ENCODE measurements at regions not wholly inside any gene's neighbourhood (a gene's known extent, or its start where the extent isn't known, plus 50 kb on each side); places are given as distances from the start of the nearest gene placed in this dataset.

- Histone ChIP-seq H3K9me3 (ENCODE audit: control insufficient read depth in 2 of 2, insufficient read depth in 1 of 2, low read depth in 1 of 2, low read length in 1 of 2) (no peaks in the 10 kb centered on the region), H3K27ac (ENCODE audit: low read depth in 1 of 3, low read length in 2 of 3) (no peak overlapping the region), H3K36me3 (ENCODE audit: control insufficient read depth in 3 of 3, insufficient read depth in 2 of 3, low read depth in 1 of 3, low read length in 3 of 3) (no peaks in the 10 kb centered on the region), H3K4me1 (ENCODE audit: control insufficient read depth in 3 of 3, insufficient read depth in 2 of 3, low read depth in 1 of 3, low read length in 2 of 3) (no peaks in the 10 kb centered on the region), H3K27me3 (ENCODE audit: control insufficient read depth in 3 of 3, insufficient read depth in 3 of 3, low read length in 3 of 3) (no peaks in the 10 kb centered on the region), H3K4me3 (ENCODE audit: low read depth in 1 of 3, low read length in 3 of 3) (no peak overlapping the region)
- DNase-seq (no peak), FAIRE-seq (no peak)
- WGBS, 3 donors, result 85 to 92% (median 90%) methylated on average over 2 of the region's 2 CpGs
These were observed 308.7 kb downstream of the GBA3 start for GRCh38 chr4:23001478-23001877.

- H3K27ac ChIP-seq (ENCODE audit: low read depth in 1 of 3, low read length in 2 of 3), result no peak overlapping the region
- FAIRE-seq, result no peak
- 80 to 97% (median 90%) methylated on average over 2 of the region's 2 CpGs for WGBS, 3 donors
- no peaks in the 10 kb centered on the region for H3K36me3 ChIP-seq (ENCODE audit: control insufficient read depth in 3 of 3, insufficient read depth in 2 of 3, low read depth in 1 of 3, low read length in 3 of 3)
- H3K27me3 ChIP-seq (ENCODE audit: control insufficient read depth in 3 of 3, insufficient read depth in 3 of 3, low read length in 3 of 3), result no peaks in the 10 kb centered on the region
- peak in 1 of 2 donors; percentile 7 for DNase-seq
- H3K9me3 ChIP-seq (ENCODE audit: control insufficient read depth in 2 of 2, insufficient read depth in 1 of 2, low read depth in 1 of 2, low read length in 1 of 2), result no peaks in the 10 kb centered on the region
- H3K4me3 ChIP-seq (ENCODE audit: low read depth in 1 of 3, low read length in 3 of 3), result no peak overlapping the region
- no peaks in the 10 kb centered on the region for H3K4me1 ChIP-seq (ENCODE audit: control insufficient read depth in 3 of 3, insufficient read depth in 2 of 3, low read depth in 1 of 3, low read length in 2 of 3)
These were observed 306.7 kb downstream of the GBA3 start for GRCh38 chr4:22999419-22999818.

GRCh38 chr4:22997358-22998224 is 304.9 kb downstream of the GBA3 start:
- no peaks in the 10 kb centered on the region for H3K9me3 ChIP-seq (ENCODE audit: control insufficient read depth in 2 of 2, insufficient read depth in 1 of 2, low read depth in 1 of 2, low read length in 1 of 2)
- H3K27me3 ChIP-seq (ENCODE audit: control insufficient read depth in 3 of 3, insufficient read depth in 3 of 3, low read length in 3 of 3), result no peaks in the 10 kb centered on the region
- no peaks in the 10 kb centered on the region for H3K36me3 ChIP-seq (ENCODE audit: control insufficient read depth in 3 of 3, insufficient read depth in 2 of 3, low read depth in 1 of 3, low read length in 3 of 3)
- no peak overlapping the region for H3K27ac ChIP-seq (ENCODE audit: low read depth in 1 of 3, low read length in 2 of 3)
- 86 to 93% (median 89%) methylated on average over 12 of the region's 12 CpGs for WGBS, 3 donors
- H3K4me1 ChIP-seq (ENCODE audit: control insufficient read depth in 3 of 3, insufficient read depth in 2 of 3, low read depth in 1 of 3, low read length in 2 of 3), result no peaks in the 10 kb centered on the region
- no peak for DNase-seq
- no peak overlapping the region for H3K4me3 ChIP-seq (ENCODE audit: low read depth in 1 of 3, low read length in 3 of 3)
- no peak for FAIRE-seq

DNA sequence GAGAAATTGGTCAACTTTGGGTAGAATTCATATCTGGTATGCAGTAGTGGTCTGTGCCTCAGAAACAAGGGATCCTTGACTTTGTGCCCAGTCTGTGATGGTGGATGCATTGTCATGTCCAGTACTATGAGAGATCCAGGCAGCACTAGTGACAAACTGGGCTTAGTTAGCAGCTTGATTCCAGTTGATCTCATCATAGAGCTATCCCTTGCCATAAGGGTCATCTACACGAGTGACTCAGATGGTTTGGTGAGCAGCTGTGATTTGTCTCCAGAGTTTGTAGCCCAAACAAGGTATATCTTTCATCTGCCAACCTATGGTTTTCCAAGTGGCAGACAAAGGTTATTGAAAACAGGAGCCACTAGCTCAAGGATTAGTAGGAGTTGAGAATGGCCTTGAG is 298.8 kb downstream of the GBA3 start:
- Histone ChIP-seq H3K4me3 (ENCODE audit: low read depth in 1 of 3, low read length in 3 of 3) (no peak overlapping the region), H3K27ac (ENCODE audit: low read depth in 1 of 3, low read length in 2 of 3) (no peak overlapping the region), H3K4me1 (ENCODE audit: control insufficient read depth in 3 of 3, insufficient read depth in 2 of 3, low read depth in 1 of 3, low read length in 2 of 3) (no peaks in the 10 kb centered on the region), H3K36me3 (ENCODE audit: control insufficient read depth in 3 of 3, insufficient read depth in 2 of 3, low read depth in 1 of 3, low read length in 3 of 3) (no peaks in the 10 kb centered on the region), H3K27me3 (ENCODE audit: control insufficient read depth in 3 of 3, insufficient read depth in 3 of 3, low read length in 3 of 3) (no peaks in the 10 kb centered on the region), H3K9me3 (ENCODE audit: control insufficient read depth in 2 of 2, insufficient read depth in 1 of 2, low read depth in 1 of 2, low read length in 1 of 2) (no peaks in the 10 kb centered on the region)
- WGBS, 3 donors, result 57 to 60% (median 58%) methylated on average over 1 of the region's 1 CpG
- FAIRE-seq (no peak), DNase-seq (no peak)

DNA sequence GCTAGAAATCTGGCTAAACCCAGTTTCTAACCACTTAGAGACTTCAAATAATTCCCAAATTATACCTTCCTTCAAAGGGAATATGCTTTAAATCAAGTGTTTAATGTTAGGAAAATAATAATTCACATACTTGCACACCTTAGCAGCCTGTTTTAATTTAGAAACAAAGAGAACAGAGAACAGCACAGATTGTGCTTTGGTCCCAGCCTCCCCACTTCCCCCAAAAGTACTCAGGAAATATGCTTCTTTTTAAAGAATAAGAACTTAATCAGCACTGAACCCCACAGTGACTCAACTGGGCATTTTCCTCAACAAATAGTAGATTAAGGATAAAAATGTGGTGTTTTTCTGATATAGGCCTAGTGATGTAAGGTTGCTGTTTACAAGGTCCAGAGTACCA is 295.8 kb downstream of the GBA3 start:
- no peak for FAIRE-seq
- Histone ChIP-seq H3K4me1 (ENCODE audit: control insufficient read depth in 3 of 3, insufficient read depth in 2 of 3, low read depth in 1 of 3, low read length in 2 of 3) (no peaks in the 10 kb centered on the region), H3K4me3 (ENCODE audit: low read depth in 1 of 3, low read length in 3 of 3) (no peak overlapping the region)

DNA sequence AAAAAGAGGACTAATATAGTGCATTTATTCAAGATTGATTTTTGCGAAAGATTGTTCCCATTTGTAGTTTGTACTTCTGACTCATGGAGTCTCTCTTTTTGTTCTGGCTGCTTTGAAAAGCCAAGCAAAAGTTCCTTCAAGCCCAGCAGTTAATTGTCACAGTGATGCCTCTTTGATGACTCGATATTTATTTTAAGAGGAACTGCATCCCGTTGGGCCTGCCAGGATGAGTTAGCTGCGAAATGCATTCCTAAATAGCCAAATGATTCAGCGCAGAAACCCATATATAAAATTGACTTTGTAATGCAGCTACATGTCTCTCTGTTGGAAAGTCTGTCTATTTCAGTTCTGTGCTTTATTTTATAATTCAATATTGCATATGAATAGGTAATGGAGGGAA is 295.1 kb downstream of the GBA3 start:
- H3K27ac ChIP-seq (ENCODE audit: low read depth in 1 of 3, low read length in 2 of 3), result no peak overlapping the region
- H3K27me3 ChIP-seq (ENCODE audit: control insufficient read depth in 3 of 3, insufficient read depth in 3 of 3, low read length in 3 of 3), result no peaks in the 10 kb centered on the region
- DNase-seq, result no peak
- no peak for FAIRE-seq
- no peaks in the 10 kb centered on the region for H3K4me1 ChIP-seq (ENCODE audit: control insufficient read depth in 3 of 3, insufficient read depth in 2 of 3, low read depth in 1 of 3, low read length in 2 of 3)
- H3K9me3 ChIP-seq (ENCODE audit: control insufficient read depth in 2 of 2, insufficient read depth in 1 of 2, low read depth in 1 of 2, low read length in 1 of 2), result no peaks in the 10 kb centered on the region
- no peak overlapping the region for H3K4me3 ChIP-seq (ENCODE audit: low read depth in 1 of 3, low read length in 3 of 3)
- H3K36me3 ChIP-seq (ENCODE audit: control insufficient read depth in 3 of 3, insufficient read depth in 2 of 3, low read depth in 1 of 3, low read length in 3 of 3), result no peaks in the 10 kb centered on the region
- 83 to 88% (median 84%) methylated on average over 5 of the region's 5 CpGs for WGBS, 3 donors

More for the DNA sequence above, 295.8 kb downstream of the GBA3 start:
- no peaks in the 10 kb centered on the region for H3K27me3 ChIP-seq (ENCODE audit: control insufficient read depth in 3 of 3, insufficient read depth in 3 of 3, low read length in 3 of 3)
- H3K36me3 ChIP-seq (ENCODE audit: control insufficient read depth in 3 of 3, insufficient read depth in 2 of 3, low read depth in 1 of 3, low read length in 3 of 3), result no peaks in the 10 kb centered on the region
- DNase-seq, result no peak
- no peak overlapping the region for H3K27ac ChIP-seq (ENCODE audit: low read depth in 1 of 3, low read length in 2 of 3)
- H3K9me3 ChIP-seq (ENCODE audit: control insufficient read depth in 2 of 2, insufficient read depth in 1 of 2, low read depth in 1 of 2, low read length in 1 of 2), result no peaks in the 10 kb centered on the region

- Histone ChIP-seq H3K4me3 (ENCODE audit: low read depth in 1 of 3, low read length in 3 of 3) (no peak overlapping the region), H3K27ac (ENCODE audit: low read depth in 1 of 3, low read length in 2 of 3) (no peak overlapping the region), H3K4me1 (ENCODE audit: control insufficient read depth in 3 of 3, insufficient read depth in 2 of 3, low read depth in 1 of 3, low read length in 2 of 3) (no peaks in the 10 kb centered on the region), H3K27me3 (ENCODE audit: control insufficient read depth in 3 of 3, insufficient read depth in 3 of 3, low read length in 3 of 3) (no peaks in the 10 kb centered on the region), H3K36me3 (ENCODE audit: control insufficient read depth in 3 of 3, insufficient read depth in 2 of 3, low read depth in 1 of 3, low read length in 3 of 3) (no peaks in the 10 kb centered on the region), H3K9me3 (ENCODE audit: control insufficient read depth in 2 of 2, insufficient read depth in 1 of 2, low read depth in 1 of 2, low read length in 1 of 2) (no peaks in the 10 kb centered on the region)
- WGBS, 3 donors, result 70 to 86% (median 73%) methylated on average over 2 of the region's 2 CpGs
- DNase-seq (no peak), FAIRE-seq (no peak)
These were observed 294.1 kb downstream of the GBA3 start for GRCh38 chr4:22986881-22987280.

GRCh38 chr4:22986262-22986661 is 293.5 kb downstream of the GBA3 start:
- Histone ChIP-seq H3K27ac (ENCODE audit: low read depth in 1 of 3, low read length in 2 of 3) (no peak overlapping the region), H3K4me1 (ENCODE audit: control insufficient read depth in 3 of 3, insufficient read depth in 2 of 3, low read depth in 1 of 3, low read length in 2 of 3) (no peaks in the 10 kb centered on the region)
- no peak for FAIRE-seq

DNA sequence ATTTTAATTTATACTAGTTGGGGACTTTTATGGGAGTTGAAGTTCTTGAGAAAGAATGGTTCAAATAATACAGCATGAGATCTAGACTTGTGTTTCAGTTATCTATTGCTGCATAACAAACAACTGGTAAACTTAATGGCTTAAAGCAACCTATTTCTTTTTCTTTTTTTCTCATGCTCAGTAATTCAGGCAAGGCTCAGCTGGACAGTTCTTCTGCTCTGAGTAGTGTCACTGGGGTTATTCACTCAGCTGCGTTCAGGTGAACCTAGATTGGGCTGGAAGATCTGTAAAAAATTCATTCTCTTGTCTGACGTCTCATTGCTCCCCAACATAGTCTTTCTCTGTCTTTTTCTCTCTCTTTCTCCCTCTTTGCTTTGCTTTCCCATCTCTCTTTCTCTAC is 291.7 kb downstream of the GBA3 start:
- no peak overlapping the region for H3K27ac ChIP-seq (ENCODE audit: low read depth in 1 of 3, low read length in 2 of 3)
- H3K4me1 ChIP-seq (ENCODE audit: control insufficient read depth in 3 of 3, insufficient read depth in 2 of 3, low read depth in 1 of 3, low read length in 2 of 3), result no peaks in the 10 kb centered on the region
- WGBS, 3 donors, result 83 to 91% (median 84%) methylated on average over 2 of the region's 2 CpGs
- no peak overlapping the region for H3K4me3 ChIP-seq (ENCODE audit: low read depth in 1 of 3, low read length in 3 of 3)
- FAIRE-seq (no peak), DNase-seq (no peak)
- no peaks in the 10 kb centered on the region for H3K36me3 ChIP-seq (ENCODE audit: control insufficient read depth in 3 of 3, insufficient read depth in 2 of 3, low read depth in 1 of 3, low read length in 3 of 3)
- H3K27me3 ChIP-seq (ENCODE audit: control insufficient read depth in 3 of 3, insufficient read depth in 3 of 3, low read length in 3 of 3), result no peaks in the 10 kb centered on the region
- no peaks in the 10 kb centered on the region for H3K9me3 ChIP-seq (ENCODE audit: control insufficient read depth in 2 of 2, insufficient read depth in 1 of 2, low read depth in 1 of 2, low read length in 1 of 2)

More at GRCh38 chr4:22986262-22986661, 293.5 kb downstream of the GBA3 start:
- Histone ChIP-seq H3K4me3 (ENCODE audit: low read depth in 1 of 3, low read length in 3 of 3) (no peak overlapping the region), H3K27me3 (ENCODE audit: control insufficient read depth in 3 of 3, insufficient read depth in 3 of 3, low read length in 3 of 3) (no peaks in the 10 kb centered on the region), H3K36me3 (ENCODE audit: control insufficient read depth in 3 of 3, insufficient read depth in 2 of 3, low read depth in 1 of 3, low read length in 3 of 3) (no peaks in the 10 kb centered on the region), H3K9me3 (ENCODE audit: control insufficient read depth in 2 of 2, insufficient read depth in 1 of 2, low read depth in 1 of 2, low read length in 1 of 2) (no peaks in the 10 kb centered on the region)
- no peak for DNase-seq

All from small intestine (tissue), 7 donors.